ENCODE measurements at regions not wholly inside any gene's neighbourhood (a gene's known extent, or its start where the extent isn't known, plus 50 kb on each side); places are given as distances from the start of the nearest gene placed in this dataset.

- Histone ChIP-seq H3K27ac (ENCODE audit: low read depth, low read length) (no peak overlapping the region), H3K4me3 (ENCODE audit: low read depth, low read length) (no peak overlapping the region)
These were observed 347.6 kb downstream of the KLHL13 start for GRCh38 chrX:117768861-117769604.

GRCh38 chrX:117765211-117765610 lies 351.4 kb downstream of the KLHL13 start:
- no peaks in the 10 kb centered on the region for H3K27me3 ChIP-seq (ENCODE audit: control insufficient read depth, insufficient read depth, low read length)
- H3K4me1 ChIP-seq (ENCODE audit: control insufficient read depth, insufficient read depth, low read length): no peaks in the 10 kb centered on the region
- no peak overlapping the region for H3K27ac ChIP-seq (ENCODE audit: low read depth, low read length)
- H3K9ac ChIP-seq (ENCODE audit: low read depth, low read length): no peak overlapping the region
- peaks cover 3% of the 10 kb centered on the region; the same call in 1 of the 2 replicates for H3K9me3 ChIP-seq (ENCODE audit: control insufficient read depth, insufficient read depth, low read length)
- H3K4me3 ChIP-seq (ENCODE audit: low read depth, low read length): no peak overlapping the region
- no peaks in the 10 kb centered on the region for H3K36me3 ChIP-seq (ENCODE audit: control insufficient read depth, insufficient read depth, low read length)

More at GRCh38 chrX:117768861-117769604, 347.6 kb downstream of the KLHL13 start:
- Histone ChIP-seq H3K27me3 (ENCODE audit: control insufficient read depth, insufficient read depth, low read length) (no peaks in the 10 kb centered on the region), H3K4me1 (ENCODE audit: control insufficient read depth, insufficient read depth, low read length) (no peaks in the 10 kb centered on the region), H3K9ac (ENCODE audit: low read depth, low read length) (no peak overlapping the region), H3K36me3 (ENCODE audit: control insufficient read depth, insufficient read depth, low read length) (no peaks in the 10 kb centered on the region), H3K9me3 (ENCODE audit: control insufficient read depth, insufficient read depth, low read length) (no peaks in the 10 kb centered on the region; the same call in 1 of the 2 replicates)

- no peaks in the 10 kb centered on the region for H3K36me3 ChIP-seq (ENCODE audit: control insufficient read depth, insufficient read depth, low read length)
- no peaks in the 10 kb centered on the region; the same call in 1 of the 2 replicates for H3K4me1 ChIP-seq (ENCODE audit: control insufficient read depth, insufficient read depth, low read length)
- H3K4me3 ChIP-seq (ENCODE audit: low read depth, low read length): no peak overlapping the region
- H3K27ac ChIP-seq (ENCODE audit: low read depth, low read length): no peak overlapping the region
- H3K27me3 ChIP-seq (ENCODE audit: control insufficient read depth, insufficient read depth, low read length): no peaks in the 10 kb centered on the region
- H3K9me3 ChIP-seq (ENCODE audit: control insufficient read depth, insufficient read depth, low read length): no peaks in the 10 kb centered on the region
- no peak overlapping the region for H3K9ac ChIP-seq (ENCODE audit: low read depth, low read length)
These were observed 363.9 kb downstream of the KLHL13 start for GRCh38 chrX:117752745-117753144.

GRCh38 chrX:117751155-117751554 lies 365.5 kb downstream of the KLHL13 start:
- Histone ChIP-seq H3K4me3 (ENCODE audit: low read depth, low read length) (no peak overlapping the region), H3K27ac (ENCODE audit: low read depth, low read length) (no peak overlapping the region), H3K36me3 (ENCODE audit: control insufficient read depth, insufficient read depth, low read length) (no peaks in the 10 kb centered on the region), H3K9ac (ENCODE audit: low read depth, low read length) (no peak overlapping the region), H3K27me3 (ENCODE audit: control insufficient read depth, insufficient read depth, low read length) (no peaks in the 10 kb centered on the region), H3K9me3 (ENCODE audit: control insufficient read depth, insufficient read depth, low read length) (no peaks in the 10 kb centered on the region), H3K4me1 (ENCODE audit: control insufficient read depth, insufficient read depth, low read length) (no peaks in the 10 kb centered on the region; the same call in 1 of the 2 replicates)

- Histone ChIP-seq H3K36me3 (ENCODE audit: control insufficient read depth, insufficient read depth, low read length) (no peaks in the 10 kb centered on the region), H3K4me3 (ENCODE audit: low read depth, low read length) (no peak overlapping the region), H3K9ac (ENCODE audit: low read depth, low read length) (no peak overlapping the region), H3K27ac (ENCODE audit: low read depth, low read length) (no peak overlapping the region), H3K4me1 (ENCODE audit: control insufficient read depth, insufficient read depth, low read length) (no peaks in the 10 kb centered on the region), H3K9me3 (ENCODE audit: control insufficient read depth, insufficient read depth, low read length) (peaks cover 7% of the 10 kb centered on the region; the same call in 1 of the 2 replicates), H3K27me3 (ENCODE audit: control insufficient read depth, insufficient read depth, low read length) (no peaks in the 10 kb centered on the region)
These were observed 371.7 kb downstream of the KLHL13 start for GRCh38 chrX:117744958-117745357.

- Histone ChIP-seq H3K27me3 (ENCODE audit: control insufficient read depth, insufficient read depth, low read length) (no peaks in the 10 kb centered on the region), H3K9ac (ENCODE audit: low read depth, low read length) (no peak overlapping the region), H3K27ac (ENCODE audit: low read depth, low read length) (no peak overlapping the region), H3K9me3 (ENCODE audit: control insufficient read depth, insufficient read depth, low read length) (peaks cover 7% of the 10 kb centered on the region; the same call in 1 of the 2 replicates), H3K4me1 (ENCODE audit: control insufficient read depth, insufficient read depth, low read length) (no peaks in the 10 kb centered on the region), H3K4me3 (ENCODE audit: low read depth, low read length) (no peak overlapping the region), H3K36me3 (ENCODE audit: control insufficient read depth, insufficient read depth, low read length) (no peaks in the 10 kb centered on the region)
These were observed 372.9 kb downstream of the KLHL13 start for GRCh38 chrX:117743469-117744251.

- Histone ChIP-seq H3K27me3 (ENCODE audit: control insufficient read depth, insufficient read depth, low read length) (peaks cover 5% of the 10 kb centered on the region; the same call in 1 of the 2 replicates), H3K9me3 (ENCODE audit: control insufficient read depth, insufficient read depth, low read length) (no peaks in the 10 kb centered on the region), H3K9ac (ENCODE audit: low read depth, low read length) (no peak overlapping the region), H3K4me1 (ENCODE audit: control insufficient read depth, insufficient read depth, low read length) (0 out of 2 replicates have a peak, but pooled peaks cover 4% of the 10 kb centered on the region), H3K27ac (ENCODE audit: low read depth, low read length) (no peak overlapping the region), H3K4me3 (ENCODE audit: low read depth, low read length) (no peak overlapping the region), H3K36me3 (ENCODE audit: control insufficient read depth, insufficient read depth, low read length) (no peaks in the 10 kb centered on the region)
These were observed 403.2 kb downstream of the KLHL13 start for GRCh38 chrX:117713411-117713810.

GRCh38 chrX:117711782-117712181 lies 404.8 kb downstream of the KLHL13 start:
- H3K9me3 ChIP-seq (ENCODE audit: control insufficient read depth, insufficient read depth, low read length): no peaks in the 10 kb centered on the region
- no peaks in the 10 kb centered on the region for H3K36me3 ChIP-seq (ENCODE audit: control insufficient read depth, insufficient read depth, low read length)
- H3K27ac ChIP-seq (ENCODE audit: low read depth, low read length): no peak overlapping the region
- H3K27me3 ChIP-seq (ENCODE audit: control insufficient read depth, insufficient read depth, low read length): peaks cover 5% of the 10 kb centered on the region; the same call in 1 of the 2 replicates
- H3K9ac ChIP-seq (ENCODE audit: low read depth, low read length): no peak overlapping the region
- H3K4me1 ChIP-seq (ENCODE audit: control insufficient read depth, insufficient read depth, low read length): no peaks in the 10 kb centered on the region
- H3K4me3 ChIP-seq (ENCODE audit: low read depth, low read length): no peak overlapping the region

GRCh38 chrX:117707948-117708743 lies 408.5 kb downstream of the KLHL13 start:
- H3K9me3 ChIP-seq (ENCODE audit: control insufficient read depth, insufficient read depth, low read length): no peaks in the 10 kb centered on the region
- no peak overlapping the region for H3K9ac ChIP-seq (ENCODE audit: low read depth, low read length)
- H3K27me3 ChIP-seq (ENCODE audit: control insufficient read depth, insufficient read depth, low read length): peaks cover 5% of the 10 kb centered on the region
- H3K36me3 ChIP-seq (ENCODE audit: control insufficient read depth, insufficient read depth, low read length): no peaks in the 10 kb centered on the region
- H3K27ac ChIP-seq (ENCODE audit: low read depth, low read length): no peak overlapping the region
- H3K4me3 ChIP-seq (ENCODE audit: low read depth, low read length): no peak overlapping the region
- H3K4me1 ChIP-seq (ENCODE audit: control insufficient read depth, insufficient read depth, low read length): no peaks in the 10 kb centered on the region

- no peak overlapping the region for H3K27ac ChIP-seq (ENCODE audit: low read depth, low read length)
- no peaks in the 10 kb centered on the region for H3K4me1 ChIP-seq (ENCODE audit: control insufficient read depth, insufficient read depth, low read length)
- H3K9ac ChIP-seq (ENCODE audit: low read depth, low read length): no peak overlapping the region
- H3K4me3 ChIP-seq (ENCODE audit: low read depth, low read length): no peak overlapping the region
- H3K36me3 ChIP-seq (ENCODE audit: control insufficient read depth, insufficient read depth, low read length): no peaks in the 10 kb centered on the region
- 0 out of 2 replicates have a peak, but pooled peaks cover 3% of the 10 kb centered on the region for H3K9me3 ChIP-seq (ENCODE audit: control insufficient read depth, insufficient read depth, low read length)
- H3K27me3 ChIP-seq (ENCODE audit: control insufficient read depth, insufficient read depth, low read length): no peaks in the 10 kb centered on the region; the same call in 1 of the 2 replicates
These were observed 415.6 kb downstream of the KLHL13 start for GRCh38 chrX:117701050-117701449.

Data from HUES48 (cell line).